ENCODE measurements at regions not wholly inside any gene's neighbourhood (a gene's known extent, or its start where the extent isn't known, plus 50 kb on each side); places are given as distances from the start of the nearest gene placed in this dataset.

DNA sequence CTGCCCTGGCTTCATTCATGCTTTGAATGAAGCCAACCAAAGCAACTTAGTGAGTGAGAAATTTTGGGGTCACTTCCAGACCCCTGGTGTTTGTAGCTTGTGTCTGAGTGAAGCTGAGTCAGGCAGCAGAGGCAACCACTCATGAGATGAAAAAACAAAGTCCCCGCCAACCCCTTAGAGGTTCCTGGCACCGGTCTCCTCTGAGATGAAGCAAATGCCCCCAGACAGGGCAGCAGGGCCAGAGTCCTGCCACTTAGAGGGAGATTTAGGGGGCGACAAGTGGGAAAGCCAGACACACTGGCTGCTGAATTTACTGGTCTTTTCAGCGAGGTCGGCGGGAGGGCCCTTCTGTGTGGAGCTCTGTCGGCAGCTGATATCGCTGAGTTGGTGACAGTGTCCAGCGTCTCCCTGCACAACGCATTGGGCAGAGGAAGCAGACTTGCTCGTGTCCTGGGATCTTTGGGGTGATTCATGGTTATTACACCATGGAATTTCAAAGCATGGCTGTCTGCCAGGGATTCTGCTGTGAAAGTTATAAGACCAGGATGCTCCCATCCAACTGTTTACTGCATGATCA is 482.6 kb downstream of the MIAT start:
- DNase-seq (ENCODE audit: low spot score in 2 of 2): peak in 1 of 2 donors; percentile 75
- Histone ChIP-seq H3K4me1 (peaks cover 0 to 8% of the 10 kb centered on the region in 2 donors), H3K9me3 (no peaks in the 10 kb centered on the region), H3K27me3 (no peaks in the 10 kb centered on the region), H3K36me3 (no peaks in the 10 kb centered on the region), H3K27ac (no peak overlapping the region), H3K4me3 (no peak overlapping the region)
- intact Hi-C loops (cut with DNase I): loop anchor here (10.0 kb wide), 1 partner anchor 185 kb away; no protein-coding TSS in a partner anchor
- TF ChIP-seq, protein P1, sequence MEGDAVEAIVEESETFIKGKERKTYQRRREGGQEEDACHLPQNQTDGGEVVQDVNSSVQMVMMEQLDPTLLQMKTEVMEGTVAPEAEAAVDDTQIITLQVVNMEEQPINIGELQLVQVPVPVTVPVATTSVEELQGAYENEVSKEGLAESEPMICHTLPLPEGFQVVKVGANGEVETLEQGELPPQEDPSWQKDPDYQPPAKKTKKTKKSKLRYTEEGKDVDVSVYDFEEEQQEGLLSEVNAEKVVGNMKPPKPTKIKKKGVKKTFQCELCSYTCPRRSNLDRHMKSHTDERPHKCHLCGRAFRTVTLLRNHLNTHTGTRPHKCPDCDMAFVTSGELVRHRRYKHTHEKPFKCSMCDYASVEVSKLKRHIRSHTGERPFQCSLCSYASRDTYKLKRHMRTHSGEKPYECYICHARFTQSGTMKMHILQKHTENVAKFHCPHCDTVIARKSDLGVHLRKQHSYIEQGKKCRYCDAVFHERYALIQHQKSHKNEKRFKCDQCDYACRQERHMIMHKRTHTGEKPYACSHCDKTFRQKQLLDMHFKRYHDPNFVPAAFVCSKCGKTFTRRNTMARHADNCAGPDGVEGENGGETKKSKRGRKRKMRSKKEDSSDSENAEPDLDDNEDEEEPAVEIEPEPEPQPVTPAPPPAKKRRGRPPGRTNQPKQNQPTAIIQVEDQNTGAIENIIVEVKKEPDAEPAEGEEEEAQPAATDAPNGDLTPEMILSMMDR (IDR thresholded peaks at IDR 0.05): no peak

DNA sequence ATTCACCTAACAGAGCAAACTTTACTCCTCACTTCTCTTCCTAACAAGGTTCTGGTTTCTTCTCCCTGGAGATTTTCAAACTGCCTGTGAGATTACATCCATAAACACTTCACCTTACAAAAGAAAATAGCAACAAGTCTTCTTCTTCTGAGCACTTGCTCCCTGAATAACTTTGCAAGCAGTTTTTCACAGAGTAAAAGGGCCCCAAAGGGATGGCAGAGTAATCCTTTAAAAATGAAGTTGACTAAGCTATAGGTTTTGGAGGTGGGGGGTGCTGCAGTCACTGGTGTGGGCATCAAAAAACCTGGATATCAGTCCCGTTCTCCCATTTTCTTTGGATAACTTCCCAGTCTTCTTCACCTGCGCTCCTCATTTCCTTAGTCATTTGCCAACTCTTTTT is 484.9 kb downstream of the MIAT start:
- Histone ChIP-seq H3K4me3 (no peak overlapping the region), H3K36me3 (no peaks in the 10 kb centered on the region), H3K9me3 (no peaks in the 10 kb centered on the region), H3K27ac (no peak overlapping the region), H3K4me1 (peaks cover 0 to 8% of the 10 kb centered on the region in 2 donors), H3K27me3 (no peaks in the 10 kb centered on the region)
- TF ChIP-seq, protein P1 (IDR thresholded peaks at IDR 0.05): no peak
- no peak for DNase-seq (ENCODE audit: low spot score in 2 of 2)
- intact Hi-C loops (cut with DNase I): loop anchor here (10.0 kb wide), 1 partner anchor 183 kb away; no protein-coding TSS in a partner anchor

DNA sequence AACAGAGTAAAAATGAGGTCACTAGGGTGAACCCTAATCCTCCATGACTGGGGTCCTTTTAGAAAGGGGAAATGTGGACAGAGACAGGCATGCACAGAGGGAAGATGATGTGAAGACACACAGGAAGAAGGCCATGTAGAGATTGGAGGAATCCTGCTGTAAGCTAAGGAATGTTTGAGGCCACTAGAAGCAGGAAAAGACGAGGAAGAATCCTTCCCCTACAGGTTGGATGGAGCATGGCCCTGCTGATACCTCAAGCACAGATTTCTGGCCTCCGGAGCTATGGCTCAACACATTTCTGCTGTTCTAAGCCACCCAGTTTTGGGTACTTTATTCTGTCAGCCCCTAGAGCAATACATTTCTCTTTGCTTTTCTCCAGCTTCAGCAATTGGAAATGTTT is 486.9 kb downstream of the MIAT start:
- no peaks in the 10 kb centered on the region for H3K36me3 ChIP-seq
- H3K27me3 ChIP-seq: no peaks in the 10 kb centered on the region
- TF ChIP-seq, protein P1 (IDR thresholded peaks at IDR 0.05): no peak
- H3K4me1 ChIP-seq: peaks cover 0 to 8% of the 10 kb centered on the region in 2 donors
- H3K4me3 ChIP-seq: no peak overlapping the region
- DNase-seq (ENCODE audit: low spot score in 2 of 2): no peak
- intact Hi-C loops (cut with DNase I): loop anchor here (10.0 kb wide), 1 partner anchor 180 kb away; no protein-coding TSS in a partner anchor
- no peak overlapping the region for H3K27ac ChIP-seq
- no peaks in the 10 kb centered on the region for H3K9me3 ChIP-seq

DNA sequence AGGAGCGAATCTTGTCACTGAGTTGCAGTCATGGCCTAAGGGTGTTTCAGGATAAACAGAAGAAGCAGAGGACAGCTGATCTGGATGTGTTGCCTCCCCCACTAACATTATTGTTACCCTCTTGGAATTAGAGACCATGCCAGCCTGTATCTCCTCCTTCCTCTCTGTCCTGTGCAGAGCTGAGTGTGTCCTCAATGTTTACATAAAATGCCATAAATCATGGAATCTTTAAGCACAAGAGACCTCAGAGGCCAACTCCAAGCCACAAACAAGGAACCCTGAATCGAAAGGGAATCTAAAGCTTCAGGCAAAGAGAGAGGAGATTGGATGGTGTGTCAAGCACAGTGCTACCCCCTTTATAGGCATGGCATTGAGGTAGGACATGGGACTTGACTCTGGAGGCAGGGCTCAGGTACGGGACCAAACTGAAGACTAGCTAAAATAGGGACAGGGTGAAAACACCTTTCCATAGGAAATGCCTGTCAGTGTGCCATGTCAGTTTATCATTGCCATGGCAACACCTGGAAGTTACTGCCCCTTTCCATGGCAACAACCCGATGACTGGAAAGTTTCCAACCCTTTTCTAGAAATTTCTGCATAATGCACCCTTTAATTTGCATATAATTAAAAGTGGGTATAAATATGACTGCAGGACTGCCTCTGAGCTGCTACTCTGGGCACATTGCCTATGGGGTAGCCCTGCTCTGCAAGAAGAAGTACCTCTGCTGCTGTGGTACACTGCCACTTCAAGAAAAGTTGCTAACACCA is 489.7 kb downstream of the MIAT start:
- Histone ChIP-seq H3K27ac (no peak overlapping the region), H3K27me3 (no peaks in the 10 kb centered on the region), H3K4me3 (no peak overlapping the region), H3K9me3 (no peaks in the 10 kb centered on the region), H3K36me3 (no peaks in the 10 kb centered on the region), H3K4me1 (no peaks in the 10 kb centered on the region)
- DNase-seq (ENCODE audit: low spot score in 2 of 2): no peak
- intact Hi-C loops (cut with DNase I): loop anchor here (10.0 kb wide), 1 partner anchor 178 kb away; no protein-coding TSS in a partner anchor
- TF ChIP-seq, protein P1 (IDR thresholded peaks at IDR 0.05): no peak

DNA sequence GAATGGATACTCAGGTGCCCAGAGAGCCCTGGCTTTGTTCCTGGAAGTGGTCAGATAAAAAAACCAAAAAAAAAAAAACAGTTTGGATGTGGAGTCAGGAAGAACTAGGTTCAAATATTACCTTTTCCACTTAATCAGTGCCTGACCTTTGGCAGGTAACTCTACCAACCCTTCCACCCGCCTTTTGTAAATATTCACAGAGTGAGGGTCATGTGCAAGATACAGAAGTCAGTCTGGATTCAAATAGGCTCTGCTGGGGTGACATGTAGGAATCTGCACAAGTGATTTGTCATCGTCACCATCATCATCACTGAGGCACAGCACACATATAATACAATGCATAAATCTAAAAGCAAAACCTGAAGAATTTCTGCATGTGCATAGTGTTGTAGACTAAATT is 490.7 kb downstream of the MIAT start:
- H3K4me1 ChIP-seq: no peaks in the 10 kb centered on the region

More for the DNA sequence above, 490.7 kb downstream of the MIAT start:
- H3K27me3 ChIP-seq: no peaks in the 10 kb centered on the region
- H3K27ac ChIP-seq: no peak overlapping the region
- H3K36me3 ChIP-seq: no peaks in the 10 kb centered on the region
- no peak for DNase-seq (ENCODE audit: low spot score in 2 of 2)
- H3K4me3 ChIP-seq: no peak overlapping the region
- TF ChIP-seq, protein P1 (IDR thresholded peaks at IDR 0.05): no peak
- no peaks in the 10 kb centered on the region for H3K9me3 ChIP-seq
- intact Hi-C loops (cut with DNase I): loop anchor here (10.0 kb wide), 1 partner anchor 177 kb away; no protein-coding TSS in a partner anchor
